Prostate gland (tissue), 2 donors: ENCODE measurements at regions not wholly inside any gene's neighbourhood (a gene's known extent, or its start where the extent isn't known, plus 50 kb on each side); places are given as distances from the start of the nearest gene placed in this dataset.

ENCODE experiments used
- POLR2A ChIP-seq: fragments of 450-650 bp; IDR thresholded peaks from one replicate; pipeline ENCODE4 v1.6.1; 2016; ENCODE audit warnings: antibody characterized with exemption, mild to moderate bottlenecking
- POLR2AphosphoS5 ChIP-seq: sonication (generic); formaldehyde crosslinking; IDR thresholded peaks from one replicate; pipeline ENCODE4 v1.6.1; 2017; ENCODE audit warnings: antibody characterized with exemption
- TF ChIP-seq, protein P1 (sequence below), 4 experiments: fragments of 200-600 bp in 2 of 4; fragments of 450-650 bp in 2 of 4; sonication (generic) in 2 of 4; IDR thresholded peaks; 1 replicate in 3 of 4; 2 replicates in 1 of 4; pipeline ENCODE4 v1.5.1; 2016 to 2019; ENCODE audit warnings: antibody characterized with exemption in 4 of 4, mild to moderate bottlenecking in 2 of 4, moderate library complexity in 2 of 4

DNA sequence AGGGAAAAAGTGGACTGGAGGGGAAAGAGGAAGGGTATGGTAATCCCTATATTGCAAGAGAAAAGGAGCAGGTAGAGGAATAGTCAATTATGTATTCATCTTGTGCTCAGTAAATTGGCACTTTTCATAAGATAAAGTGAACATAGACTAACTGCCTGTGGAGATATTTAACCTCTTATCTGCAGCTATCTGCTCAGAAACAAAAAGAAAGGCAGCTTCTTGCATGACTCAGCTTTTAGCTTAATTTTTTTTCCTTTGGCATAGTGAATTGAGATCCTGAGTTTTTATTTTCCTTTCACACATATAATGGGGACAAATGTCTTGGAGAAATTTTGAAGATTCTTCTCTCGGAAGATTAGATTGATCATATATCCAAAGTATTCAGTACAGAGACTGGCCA is 127.6 kb upstream of the F3 start:
- TF ChIP-seq POLR2A, result no peak
- no peak for TF ChIP-seq POLR2AphosphoS5
- TF ChIP-seq, protein P1, sequence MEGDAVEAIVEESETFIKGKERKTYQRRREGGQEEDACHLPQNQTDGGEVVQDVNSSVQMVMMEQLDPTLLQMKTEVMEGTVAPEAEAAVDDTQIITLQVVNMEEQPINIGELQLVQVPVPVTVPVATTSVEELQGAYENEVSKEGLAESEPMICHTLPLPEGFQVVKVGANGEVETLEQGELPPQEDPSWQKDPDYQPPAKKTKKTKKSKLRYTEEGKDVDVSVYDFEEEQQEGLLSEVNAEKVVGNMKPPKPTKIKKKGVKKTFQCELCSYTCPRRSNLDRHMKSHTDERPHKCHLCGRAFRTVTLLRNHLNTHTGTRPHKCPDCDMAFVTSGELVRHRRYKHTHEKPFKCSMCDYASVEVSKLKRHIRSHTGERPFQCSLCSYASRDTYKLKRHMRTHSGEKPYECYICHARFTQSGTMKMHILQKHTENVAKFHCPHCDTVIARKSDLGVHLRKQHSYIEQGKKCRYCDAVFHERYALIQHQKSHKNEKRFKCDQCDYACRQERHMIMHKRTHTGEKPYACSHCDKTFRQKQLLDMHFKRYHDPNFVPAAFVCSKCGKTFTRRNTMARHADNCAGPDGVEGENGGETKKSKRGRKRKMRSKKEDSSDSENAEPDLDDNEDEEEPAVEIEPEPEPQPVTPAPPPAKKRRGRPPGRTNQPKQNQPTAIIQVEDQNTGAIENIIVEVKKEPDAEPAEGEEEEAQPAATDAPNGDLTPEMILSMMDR (IDR thresholded peaks at IDR 0.05), result no peak
